GM19240 (cell line): ENCODE measurements at regions not wholly inside any gene's neighbourhood (a gene's known extent, or its start where the extent isn't known, plus 50 kb on each side); places are given as distances from the start of the nearest gene placed in this dataset.

Experiments
- DNase-seq: peaks from one replicate; pipeline ENCODE4 v3.0.0; 2011; ENCODE audit warnings: low spot score; ENCODE audit not compliant: insufficient read length

GRCh38 chr6:4303638-4304037 is 168.3 kb upstream of the ECI2 start:
- DNase-seq = no peak

- no peak for DNase-seq
These were observed 167.1 kb upstream of the ECI2 start for GRCh38 chr6:4302524-4302923.

- no peak for DNase-seq
These were observed 166.5 kb upstream of the ECI2 start for GRCh38 chr6:4301871-4302270.

GRCh38 chr6:4300917-4301316 is 165.5 kb upstream of the ECI2 start:
- DNase-seq = no peak

- no peak for DNase-seq
These were observed 164.1 kb upstream of the ECI2 start for GRCh38 chr6:4299476-4299875.

GRCh38 chr6:4297348-4297747 is 162.0 kb upstream of the ECI2 start:
- no peak for DNase-seq

GRCh38 chr6:4296552-4296951 is 161.2 kb upstream of the ECI2 start:
- no peak for DNase-seq

GRCh38 chr6:4295783-4296155 is 160.4 kb upstream of the ECI2 start:
- DNase-seq = no peak

- no peak for DNase-seq
These were observed 159.8 kb upstream of the ECI2 start for GRCh38 chr6:4295058-4295782.

GRCh38 chr6:4294636-4295035 is 159.3 kb upstream of the ECI2 start:
- no peak for DNase-seq

- no peak for DNase-seq
These were observed 156.4 kb upstream of the ECI2 start for GRCh38 chr6:4291453-4292403.

- no peak for DNase-seq
These were observed 154.5 kb upstream of the ECI2 start for GRCh38 chr6:4289770-4290320.

GRCh38 chr6:4287811-4288244 is 152.5 kb upstream of the ECI2 start:
- DNase-seq = no peak

- no peak for DNase-seq
These were observed 152.0 kb upstream of the ECI2 start for GRCh38 chr6:4287372-4287771.

GRCh38 chr6:4282926-4283325 is 147.6 kb upstream of the ECI2 start:
- DNase-seq = no peak

- peak; percentile 36 for DNase-seq
These were observed 146.2 kb upstream of the ECI2 start for GRCh38 chr6:4281341-4282293.

- DNase-seq = no peak
These were observed 145.3 kb upstream of the ECI2 start for GRCh38 chr6:4280707-4281106.

GRCh38 chr6:4280031-4280430 is 144.7 kb upstream of the ECI2 start:
- DNase-seq = no peak

- no peak for DNase-seq
These were observed 139.2 kb upstream of the ECI2 start for GRCh38 chr6:4274382-4275082.

GRCh38 chr6:4272996-4273395 is 137.6 kb upstream of the ECI2 start:
- DNase-seq = no peak
